ENCODE measurements at regions not wholly inside any gene's neighbourhood (a gene's known extent, or its start where the extent isn't known, plus 50 kb on each side); places are given as distances from the start of the nearest gene placed in this dataset.

DNA sequence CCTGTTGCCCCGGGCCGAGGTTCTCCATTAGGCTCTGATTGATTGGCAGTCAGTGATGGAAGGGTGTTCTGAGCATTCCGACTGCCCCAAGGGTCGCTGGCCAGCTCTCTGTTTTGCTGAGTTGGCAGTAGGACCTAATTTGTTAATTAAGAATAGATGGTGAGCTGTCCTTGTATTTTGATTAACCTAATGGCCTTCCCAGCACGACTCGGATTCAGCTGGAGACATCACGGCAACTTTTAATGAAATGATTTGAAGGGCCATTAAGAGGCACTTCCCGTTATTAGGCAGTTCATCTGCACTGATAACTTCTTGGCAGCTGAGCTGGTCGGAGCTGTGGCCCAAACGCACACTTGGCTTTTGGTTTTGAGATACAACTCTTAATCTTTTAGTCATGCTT, 74.2 kb downstream of the HAPSTR1 start:
- TF ChIP-seq, protein P1, sequence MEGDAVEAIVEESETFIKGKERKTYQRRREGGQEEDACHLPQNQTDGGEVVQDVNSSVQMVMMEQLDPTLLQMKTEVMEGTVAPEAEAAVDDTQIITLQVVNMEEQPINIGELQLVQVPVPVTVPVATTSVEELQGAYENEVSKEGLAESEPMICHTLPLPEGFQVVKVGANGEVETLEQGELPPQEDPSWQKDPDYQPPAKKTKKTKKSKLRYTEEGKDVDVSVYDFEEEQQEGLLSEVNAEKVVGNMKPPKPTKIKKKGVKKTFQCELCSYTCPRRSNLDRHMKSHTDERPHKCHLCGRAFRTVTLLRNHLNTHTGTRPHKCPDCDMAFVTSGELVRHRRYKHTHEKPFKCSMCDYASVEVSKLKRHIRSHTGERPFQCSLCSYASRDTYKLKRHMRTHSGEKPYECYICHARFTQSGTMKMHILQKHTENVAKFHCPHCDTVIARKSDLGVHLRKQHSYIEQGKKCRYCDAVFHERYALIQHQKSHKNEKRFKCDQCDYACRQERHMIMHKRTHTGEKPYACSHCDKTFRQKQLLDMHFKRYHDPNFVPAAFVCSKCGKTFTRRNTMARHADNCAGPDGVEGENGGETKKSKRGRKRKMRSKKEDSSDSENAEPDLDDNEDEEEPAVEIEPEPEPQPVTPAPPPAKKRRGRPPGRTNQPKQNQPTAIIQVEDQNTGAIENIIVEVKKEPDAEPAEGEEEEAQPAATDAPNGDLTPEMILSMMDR (IDR thresholded peaks at IDR 0.05 in 4 of 5, conservative IDR thresholded peaks at IDR 0.05 in 1 of 5): no peak
- TF ChIP-seq POLR2A (IDR thresholded peaks at IDR 0.05): no peak
